GM12872 (cell line): ENCODE measurements at regions not wholly inside any gene's neighbourhood (a gene's known extent, or its start where the extent isn't known, plus 50 kb on each side); places are given as distances from the start of the nearest gene placed in this dataset.

Source experiments
- CTCF ChIP-seq: IDR thresholded peaks from 3 replicates; pipeline ENCODE4 v1.5.1; 2011; ENCODE audit warnings: low read depth, mild to moderate bottlenecking, low read length, moderate library complexity; ENCODE audit not compliant: insufficient read depth

GRCh38 chr11:105361651-105362050 lies 222.1 kb upstream of the CARD18 start:
- TF ChIP-seq CTCF = no peak

- no peak for TF ChIP-seq CTCF
Measured at GRCh38 chr11:105357764-105358163, 218.2 kb upstream of the CARD18 start.

- TF ChIP-seq CTCF = no peak
Measured at GRCh38 chr11:105357146-105357545, 217.6 kb upstream of the CARD18 start.

GRCh38 chr11:105344938-105345337 lies 205.4 kb upstream of the CARD18 start:
- no peak for TF ChIP-seq CTCF

- no peak for TF ChIP-seq CTCF
Measured at GRCh38 chr11:105334025-105334714, 194.6 kb upstream of the CARD18 start.

GRCh38 chr11:105333153-105333552 lies 193.6 kb upstream of the CARD18 start:
- no peak for TF ChIP-seq CTCF

- no peak for TF ChIP-seq CTCF
Measured at GRCh38 chr11:105332171-105332570, 192.6 kb upstream of the CARD18 start.
